BE2C (cell line): ENCODE measurements at regions not wholly inside any gene's neighbourhood (a gene's known extent, or its start where the extent isn't known, plus 50 kb on each side); places are given as distances from the start of the nearest gene placed in this dataset.

ENCODE experiments used
- DNase-seq: peaks from one replicate; pipeline ENCODE4 v3.0.0-alpha.2; 2020
- H3K27me3 ChIP-seq: fragments of 250-450 bp; sonication (Bioruptor Pico); 2 replicates; pipeline ENCODE4 v1.5.1; 2020; ENCODE audit warnings: mild to moderate bottlenecking
- H3K36me3 ChIP-seq: fragments of 250-450 bp; sonication (Bioruptor Pico); 2 replicates; pipeline ENCODE4 v1.5.1; 2020; ENCODE audit warnings: mild to moderate bottlenecking
- H3K4me1 ChIP-seq: fragments of 250-450 bp; sonication (Bioruptor Pico); 2 replicates; pipeline ENCODE4 v1.5.1; 2020
- H3K4me3 ChIP-seq: 2 replicates; pipeline ENCODE4 v1.5.1; 2011; ENCODE audit warnings: low read depth, low read length
- H3K9me3 ChIP-seq: fragments of 250-450 bp; sonication (Bioruptor Pico); 2 replicates; pipeline ENCODE4 v1.5.1; 2020
- CTCF ChIP-seq: IDR thresholded peaks from 2 replicates; pipeline ENCODE4 v1.5.1; 2012; ENCODE audit warnings: mild to moderate bottlenecking, low read depth, low read length

GRCh38 chr5:108528655-108529054 lies 146.8 kb upstream of the FBXL17 start:
- Histone ChIP-seq H3K4me1 (no peaks in the 10 kb centered on the region), H3K9me3 (no peaks in the 10 kb centered on the region), H3K27me3 (no peaks in the 10 kb centered on the region), H3K4me3 (no peak overlapping the region), H3K36me3 (no peaks in the 10 kb centered on the region)
- no peak for DNase-seq
- TF ChIP-seq CTCF: no peak

- no peaks in the 10 kb centered on the region for H3K36me3 ChIP-seq
- DNase-seq: no peak
Observed at GRCh38 chr5:108524564-108524963, 142.7 kb upstream of the FBXL17 start.

GRCh38 chr5:108523360-108523759 lies 141.5 kb upstream of the FBXL17 start:
- Histone ChIP-seq H3K27me3 (no peaks in the 10 kb centered on the region), H3K4me3 (no peak overlapping the region), H3K9me3 (no peaks in the 10 kb centered on the region), H3K4me1 (no peaks in the 10 kb centered on the region), H3K36me3 (no peaks in the 10 kb centered on the region)
- TF ChIP-seq CTCF: no peak
- DNase-seq: no peak

More at GRCh38 chr5:108524564-108524963, 142.7 kb upstream of the FBXL17 start:
- Histone ChIP-seq H3K9me3 (no peaks in the 10 kb centered on the region), H3K4me1 (no peaks in the 10 kb centered on the region), H3K4me3 (no peak overlapping the region), H3K27me3 (no peaks in the 10 kb centered on the region)
- TF ChIP-seq CTCF: no peak

GRCh38 chr5:108521841-108522506 lies 140.1 kb upstream of the FBXL17 start:
- Histone ChIP-seq H3K27me3 (no peaks in the 10 kb centered on the region), H3K9me3 (no peaks in the 10 kb centered on the region), H3K36me3 (no peaks in the 10 kb centered on the region), H3K4me3 (no peak overlapping the region), H3K4me1 (no peaks in the 10 kb centered on the region)
- peak; percentile 38 for DNase-seq
- peak; percentile 78 for TF ChIP-seq CTCF

- H3K36me3 ChIP-seq: no peaks in the 10 kb centered on the region
- no peaks in the 10 kb centered on the region for H3K4me1 ChIP-seq
- DNase-seq: no peak
- H3K27me3 ChIP-seq: no peaks in the 10 kb centered on the region
- H3K9me3 ChIP-seq: no peaks in the 10 kb centered on the region
- no peak for TF ChIP-seq CTCF
- H3K4me3 ChIP-seq: no peak overlapping the region
Observed at GRCh38 chr5:108521011-108521700, 139.3 kb upstream of the FBXL17 start.

GRCh38 chr5:108516785-108517184 lies 134.9 kb upstream of the FBXL17 start:
- TF ChIP-seq CTCF: no peak
- Histone ChIP-seq H3K4me1 (no peaks in the 10 kb centered on the region), H3K9me3 (no peaks in the 10 kb centered on the region), H3K27me3 (no peaks in the 10 kb centered on the region; the same call in 1 of the 2 replicates), H3K36me3 (no peaks in the 10 kb centered on the region), H3K4me3 (no peak overlapping the region)
- DNase-seq: no peak
